ENCODE measurements at regions not wholly inside any gene's neighbourhood (a gene's known extent, or its start where the extent isn't known, plus 50 kb on each side); places are given as distances from the start of the nearest gene placed in this dataset.

DNA sequence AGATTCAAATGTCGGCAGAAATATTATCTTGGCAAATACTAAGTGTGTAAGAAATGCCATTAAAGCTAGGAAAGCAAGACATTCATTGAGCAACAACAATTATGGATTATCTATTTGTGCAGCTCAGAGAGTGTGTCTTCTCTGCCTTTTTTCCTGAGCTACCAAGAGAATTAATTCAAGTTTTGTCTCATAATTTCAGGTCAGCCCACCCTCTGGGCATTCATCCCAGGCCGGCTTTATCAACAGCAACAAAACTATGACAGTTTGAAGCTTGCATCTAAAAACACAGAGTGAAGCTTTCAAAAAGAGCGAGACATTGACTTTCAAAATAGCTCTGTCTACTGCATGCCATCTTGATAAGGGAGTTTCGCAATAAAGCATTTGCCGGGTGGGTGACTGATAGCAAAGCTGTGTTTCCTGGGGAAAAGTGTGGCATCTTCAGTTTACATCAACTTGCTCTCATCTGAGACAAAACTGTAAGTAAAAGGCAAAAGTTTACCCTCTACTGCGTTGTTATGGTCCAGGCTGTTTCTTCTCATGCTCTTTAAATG is 182.4 kb downstream of the IRX1 start:
- TF ChIP-seq, protein P1, sequence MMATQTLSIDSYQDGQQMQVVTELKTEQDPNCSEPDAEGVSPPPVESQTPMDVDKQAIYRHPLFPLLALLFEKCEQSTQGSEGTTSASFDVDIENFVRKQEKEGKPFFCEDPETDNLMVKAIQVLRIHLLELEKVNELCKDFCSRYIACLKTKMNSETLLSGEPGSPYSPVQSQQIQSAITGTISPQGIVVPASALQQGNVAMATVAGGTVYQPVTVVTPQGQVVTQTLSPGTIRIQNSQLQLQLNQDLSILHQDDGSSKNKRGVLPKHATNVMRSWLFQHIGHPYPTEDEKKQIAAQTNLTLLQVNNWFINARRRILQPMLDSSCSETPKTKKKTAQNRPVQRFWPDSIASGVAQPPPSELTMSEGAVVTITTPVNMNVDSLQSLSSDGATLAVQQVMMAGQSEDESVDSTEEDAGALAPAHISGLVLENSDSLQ (IDR thresholded peaks at IDR 0.05), result no peak
- TF ChIP-seq ELF4 (IDR thresholded peaks at IDR 0.05), result no peak
- no peak for TF ChIP-seq FOXK2 (IDR thresholded peaks at IDR 0.05)
- no peak for TF ChIP-seq CTBP1 (IDR thresholded peaks at IDR 0.05; ENCODE audit: borderline replicate concordance)
- TF ChIP-seq SUZ12 (IDR thresholded peaks at IDR 0.05), result no peak
- TF ChIP-seq FOXM1 (IDR thresholded peaks at IDR 0.05; ENCODE audit: borderline replicate concordance), result no peak
- TF ChIP-seq TARDBP (IDR thresholded peaks at IDR 0.05), result no peak
- TF ChIP-seq NFRKB (IDR thresholded peaks at IDR 0.05), result no peak
- no peak for TF ChIP-seq BHLHE40 (IDR thresholded peaks at IDR 0.05; ENCODE audit: borderline replicate concordance)
- no peak for TF ChIP-seq SP1 (IDR thresholded peaks at IDR 0.05)

Data from HEK293T (cell line).